ENCODE measurements at regions not wholly inside any gene's neighbourhood (a gene's known extent, or its start where the extent isn't known, plus 50 kb on each side); places are given as distances from the start of the nearest gene placed in this dataset.

GRCh38 chrX:137263374-137263773 lies 229.6 kb upstream of the GPR101 start:
- no peak overlapping the region for H3K27ac ChIP-seq (ENCODE audit: low read depth, low read length)
- no peak for DNase-seq (ENCODE audit: insufficient read length, low spot score, missing footprints)
- TF ChIP-seq CTCF (IDR thresholded peaks at IDR 0.05; ENCODE audit: extremely low read depth, low read depth, low read length) = no peak
- no peak overlapping the region for H3K4me3 ChIP-seq (ENCODE audit: insufficient read depth, low read length)
- H4K20me1 ChIP-seq (ENCODE audit: insufficient read depth, low read length) = no peaks in the 10 kb centered on the region
- no peak overlapping the region for H3K4me2 ChIP-seq (ENCODE audit: insufficient read depth, low read length)
- H2AFZ ChIP-seq (ENCODE audit: low read length) = no peak overlapping the region
- no peaks in the 10 kb centered on the region for H3K27me3 ChIP-seq (ENCODE audit: insufficient read depth, low read length)
- no peaks in the 10 kb centered on the region for H3K79me2 ChIP-seq (ENCODE audit: insufficient read depth, low read length)
- no peaks in the 10 kb centered on the region for H3K36me3 ChIP-seq (ENCODE audit: insufficient read depth, low read length)
- H3K9me3 ChIP-seq (ENCODE audit: low read depth, low read length) = peaks cover 2% of the 10 kb centered on the region
- H3K4me1 ChIP-seq (ENCODE audit: insufficient read depth, low read length) = no peaks in the 10 kb centered on the region

GRCh38 chrX:137245183-137245582 lies 211.4 kb upstream of the GPR101 start:
- no peak overlapping the region for H3K27ac ChIP-seq (ENCODE audit: low read depth, low read length)
- H2AFZ ChIP-seq (ENCODE audit: low read length) = no peak overlapping the region
- TF ChIP-seq CTCF (IDR thresholded peaks at IDR 0.05; ENCODE audit: extremely low read depth, low read depth, low read length) = no peak
- no peaks in the 10 kb centered on the region for H3K4me1 ChIP-seq (ENCODE audit: insufficient read depth, low read length)
- no peaks in the 10 kb centered on the region for H4K20me1 ChIP-seq (ENCODE audit: insufficient read depth, low read length)
- H3K36me3 ChIP-seq (ENCODE audit: insufficient read depth, low read length) = no peaks in the 10 kb centered on the region
- no peaks in the 10 kb centered on the region for H3K9me3 ChIP-seq (ENCODE audit: low read depth, low read length)
- H3K79me2 ChIP-seq (ENCODE audit: insufficient read depth, low read length) = no peaks in the 10 kb centered on the region
- H3K27me3 ChIP-seq (ENCODE audit: insufficient read depth, low read length) = no peaks in the 10 kb centered on the region
- H3K4me2 ChIP-seq (ENCODE audit: insufficient read depth, low read length) = no peak overlapping the region
- DNase-seq (ENCODE audit: insufficient read length, low spot score, missing footprints) = no peak
- H3K4me3 ChIP-seq (ENCODE audit: insufficient read depth, low read length) = no peak overlapping the region

GRCh38 chrX:137236837-137237236 lies 203.0 kb upstream of the GPR101 start:
- no peaks in the 10 kb centered on the region for H3K4me1 ChIP-seq (ENCODE audit: insufficient read depth, low read length)
- no peak overlapping the region for H2AFZ ChIP-seq (ENCODE audit: low read length)
- H3K4me2 ChIP-seq (ENCODE audit: insufficient read depth, low read length) = no peak overlapping the region
- no peaks in the 10 kb centered on the region for H4K20me1 ChIP-seq (ENCODE audit: insufficient read depth, low read length)
- no peaks in the 10 kb centered on the region for H3K79me2 ChIP-seq (ENCODE audit: insufficient read depth, low read length)
- no peak for TF ChIP-seq CTCF (IDR thresholded peaks at IDR 0.05; ENCODE audit: extremely low read depth, low read depth, low read length)
- no peaks in the 10 kb centered on the region for H3K36me3 ChIP-seq (ENCODE audit: insufficient read depth, low read length)
- H3K27me3 ChIP-seq (ENCODE audit: insufficient read depth, low read length) = no peaks in the 10 kb centered on the region
- no peaks in the 10 kb centered on the region for H3K9me3 ChIP-seq (ENCODE audit: low read depth, low read length)
- DNase-seq (ENCODE audit: insufficient read length, low spot score, missing footprints) = no peak
- no peak overlapping the region for H3K4me3 ChIP-seq (ENCODE audit: insufficient read depth, low read length)
- H3K27ac ChIP-seq (ENCODE audit: low read depth, low read length) = no peak overlapping the region

GRCh38 chrX:137234651-137235402 lies 201.0 kb upstream of the GPR101 start:
- Histone ChIP-seq H3K36me3 (ENCODE audit: insufficient read depth, low read length) (no peaks in the 10 kb centered on the region), H3K4me3 (ENCODE audit: insufficient read depth, low read length) (no peak overlapping the region), H3K4me2 (ENCODE audit: insufficient read depth, low read length) (no peak overlapping the region), H4K20me1 (ENCODE audit: insufficient read depth, low read length) (no peaks in the 10 kb centered on the region), H3K9me3 (ENCODE audit: low read depth, low read length) (no peaks in the 10 kb centered on the region), H3K4me1 (ENCODE audit: insufficient read depth, low read length) (no peaks in the 10 kb centered on the region), H3K27ac (ENCODE audit: low read depth, low read length) (no peak overlapping the region), H2AFZ (ENCODE audit: low read length) (no peak overlapping the region), H3K79me2 (ENCODE audit: insufficient read depth, low read length) (no peaks in the 10 kb centered on the region), H3K27me3 (ENCODE audit: insufficient read depth, low read length) (no peaks in the 10 kb centered on the region)
- no peak for TF ChIP-seq CTCF (IDR thresholded peaks at IDR 0.05; ENCODE audit: extremely low read depth, low read depth, low read length)
- DNase-seq (ENCODE audit: insufficient read length, low spot score, missing footprints) = no peak

All from osteoblast (primary cell).